GM21367 (cell line): ENCODE measurements at regions not wholly inside any gene's neighbourhood (a gene's known extent, or its start where the extent isn't known, plus 50 kb on each side); places are given as distances from the start of the nearest gene placed in this dataset.

Experiments
- ATAC-seq: cut with Tn5 transposase; IDR thresholded peaks from one replicate; pipeline ENCODE4 v1.9.1; 2021; ENCODE audit not compliant: unreplicated experiment

DNA sequence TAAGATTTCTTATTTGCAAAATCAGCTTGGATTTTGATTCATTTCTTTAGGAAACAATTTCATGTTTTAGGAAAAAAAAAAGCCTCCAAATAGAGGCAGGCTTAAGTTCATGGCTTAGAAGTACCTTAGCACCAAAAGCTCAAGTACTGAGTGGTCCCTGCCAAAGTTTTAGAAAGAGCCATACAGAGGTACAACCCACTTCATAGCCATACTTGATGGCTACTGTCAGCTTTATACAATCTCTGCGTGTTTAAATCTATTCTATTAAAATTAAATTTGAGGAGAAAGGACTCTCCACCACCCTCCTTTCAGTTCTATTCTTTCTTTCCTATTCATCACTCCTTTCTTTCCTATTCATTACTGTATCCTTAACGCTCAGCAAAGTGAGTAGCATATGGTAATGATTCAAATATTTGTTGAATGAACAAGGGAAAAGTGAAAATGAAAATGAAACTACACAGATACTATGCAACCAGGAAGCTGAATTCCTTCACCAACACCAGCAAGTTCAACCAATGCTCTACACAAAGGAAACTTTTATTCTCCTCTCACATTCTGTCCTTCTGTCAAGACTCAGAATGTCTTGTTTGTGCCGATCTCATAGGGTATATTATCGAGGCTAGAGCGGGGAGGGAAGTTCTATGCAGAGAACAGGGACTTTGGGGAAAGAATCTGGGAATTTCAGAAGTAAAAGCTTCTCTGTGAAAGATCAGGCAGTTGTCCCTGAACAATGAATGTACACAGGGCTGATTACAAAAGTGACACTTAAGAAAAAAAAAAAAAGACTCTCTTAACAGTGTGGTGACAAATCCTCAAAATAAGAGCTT lies 138.6 kb upstream of the SPEF2 start:
- peak; percentile 65 for ATAC-seq

DNA sequence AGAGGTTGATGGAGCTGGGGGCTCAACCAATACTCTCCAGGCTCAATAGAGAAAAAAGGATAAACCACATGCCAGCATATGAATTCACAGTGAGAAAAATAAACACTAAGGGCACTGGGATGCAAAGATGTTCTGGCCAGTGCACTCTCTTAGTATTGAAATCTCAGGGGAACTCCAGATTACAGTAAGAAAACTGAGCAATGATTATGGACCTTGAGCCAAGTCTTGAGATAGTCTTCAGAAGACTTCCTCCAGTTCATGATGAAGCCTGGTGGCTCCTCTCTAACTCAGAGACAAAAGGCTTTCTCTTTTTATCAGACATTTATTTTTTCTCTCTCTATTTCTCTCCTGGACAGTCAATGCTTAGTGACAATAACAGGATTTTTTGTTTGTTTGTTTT lies 139.8 kb upstream of the SPEF2 start:
- no peak for ATAC-seq

GRCh38 chr5:35477321-35477720 lies 140.3 kb upstream of the SPEF2 start:
- ATAC-seq, result no peak

DNA sequence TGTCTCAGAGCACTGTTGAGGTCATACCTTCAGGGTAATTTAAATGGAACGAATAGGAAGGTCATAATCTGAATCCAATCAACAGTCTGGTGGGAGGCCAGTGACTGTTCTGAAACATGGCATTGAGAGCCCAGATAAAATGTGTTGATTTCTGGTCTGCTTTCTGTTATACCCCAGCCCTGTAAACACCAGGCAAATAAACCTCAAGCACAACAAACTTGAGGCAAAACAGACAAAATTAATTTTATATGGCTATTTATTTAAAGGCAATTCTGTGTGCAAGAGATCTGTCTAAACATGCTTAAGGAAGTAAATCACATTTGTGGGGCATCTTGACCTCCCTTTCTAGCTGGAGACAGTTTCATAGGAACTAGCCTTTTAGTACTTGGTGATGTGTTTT lies 140.9 kb upstream of the SPEF2 start:
- ATAC-seq, result no peak

DNA sequence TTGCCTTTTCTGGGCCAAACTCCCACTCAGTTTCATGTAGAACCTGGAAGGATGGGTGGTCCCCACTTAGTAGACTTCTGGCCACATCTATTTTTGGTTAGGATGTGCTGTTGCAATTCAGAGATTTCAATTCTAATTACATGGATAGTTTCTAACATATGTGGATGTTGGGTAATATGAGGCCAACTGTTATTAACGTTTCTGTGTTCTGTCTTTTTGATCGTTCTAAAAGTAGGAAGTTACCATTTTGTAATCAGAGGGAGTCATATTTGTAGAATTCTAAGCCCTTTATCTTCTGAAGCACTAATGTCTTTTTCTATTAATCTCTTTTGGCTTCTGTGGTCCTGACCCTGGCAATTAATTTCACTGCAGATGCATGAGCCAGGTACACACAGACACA lies 141.6 kb upstream of the SPEF2 start:
- no peak for ATAC-seq

DNA sequence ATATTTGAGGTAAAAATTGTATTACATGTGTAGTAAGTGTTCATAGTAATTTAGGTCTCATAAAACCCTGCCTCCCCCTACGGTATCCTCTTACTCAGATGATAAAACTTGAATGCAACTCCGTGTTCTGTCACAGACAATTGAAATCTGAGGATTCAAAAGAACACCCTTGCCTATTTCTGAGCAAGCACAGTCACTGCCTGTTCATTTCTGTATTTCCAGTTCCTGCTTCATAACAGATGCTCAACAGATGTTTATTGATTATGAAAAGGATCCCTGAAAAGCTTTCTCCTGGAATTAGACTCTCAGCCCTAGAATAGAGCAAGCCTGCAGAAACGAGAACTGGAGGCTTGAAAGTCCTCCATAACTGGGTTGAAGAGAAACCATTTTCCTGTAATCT lies 144.1 kb upstream of the SPEF2 start:
- no peak for ATAC-seq

GRCh38 chr5:35470866-35471265 lies 146.8 kb upstream of the SPEF2 start:
- no peak for ATAC-seq

GRCh38 chr5:35468811-35469210 lies 148.9 kb upstream of the SPEF2 start:
- no peak for ATAC-seq

DNA sequence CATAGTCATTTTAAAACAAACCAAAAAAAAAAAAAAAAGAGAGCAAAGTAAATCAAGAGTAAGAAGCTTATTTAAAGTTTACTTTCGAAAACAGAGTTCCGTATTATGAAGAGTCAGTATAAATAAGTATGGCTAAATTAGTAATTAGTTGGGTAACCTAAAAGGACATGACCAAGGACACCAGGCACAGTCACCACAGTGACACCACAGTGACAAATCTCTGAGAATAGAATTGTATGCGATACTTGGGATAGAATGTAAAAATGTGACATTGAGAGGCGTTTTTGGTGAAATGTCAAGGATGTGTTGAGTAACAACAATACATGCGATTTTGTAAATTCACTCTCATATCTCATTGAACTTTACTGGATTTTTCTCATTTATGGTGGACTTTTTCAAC lies 150.9 kb upstream of the SPEF2 start:
- ATAC-seq, result no peak

- no peak for ATAC-seq
Measured at GRCh38 chr5:35464757-35465156, 152.9 kb upstream of the SPEF2 start.

DNA sequence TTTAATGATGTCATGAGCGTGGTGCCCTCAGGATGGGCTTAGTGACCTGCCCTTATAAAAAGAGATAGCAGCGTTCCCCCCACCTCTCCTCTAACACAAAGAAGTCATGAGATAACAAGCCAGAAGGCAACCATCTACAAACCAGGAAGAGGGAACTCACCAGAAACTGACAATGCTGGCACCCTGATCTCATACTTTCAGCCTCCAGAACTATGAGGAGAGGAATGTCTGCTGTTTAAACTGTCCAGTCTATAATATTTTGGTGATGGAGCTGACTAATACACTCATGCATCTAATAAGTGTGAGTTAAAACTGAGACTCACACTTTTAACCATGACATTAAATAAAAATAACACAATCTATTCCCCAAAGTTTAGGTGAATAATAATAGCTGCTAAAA lies 156.1 kb upstream of the SPEF2 start:
- ATAC-seq, result no peak

DNA sequence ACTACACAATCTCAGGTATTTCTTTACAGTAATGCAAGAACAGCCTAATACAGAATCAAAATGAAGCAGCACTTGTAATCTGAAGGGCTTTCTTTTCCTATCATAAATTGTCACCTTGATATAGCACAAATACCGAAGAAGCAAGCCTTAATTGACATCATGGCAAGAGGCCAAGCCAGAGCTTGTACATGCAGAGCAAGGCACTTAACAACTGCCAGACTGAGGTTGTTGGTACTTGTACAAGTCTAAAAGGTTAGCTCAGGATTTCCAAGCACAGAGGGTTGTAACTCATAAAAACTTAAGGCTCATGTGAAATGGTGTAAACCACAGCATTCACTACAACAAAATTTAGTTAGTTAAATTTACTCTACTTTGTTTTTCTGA lies 158.8 kb upstream of the SPEF2 start:
- no peak for ATAC-seq

GRCh38 chr5:35457912-35458823 lies 159.5 kb upstream of the SPEF2 start:
- no peak for ATAC-seq

GRCh38 chr5:35456506-35456905 lies 161.2 kb upstream of the SPEF2 start:
- no peak for ATAC-seq

GRCh38 chr5:35454011-35454525 lies 163.6 kb upstream of the SPEF2 start:
- no peak for ATAC-seq

- no peak for ATAC-seq
Measured at GRCh38 chr5:35443803-35444595, 173.7 kb upstream of the SPEF2 start.

DNA sequence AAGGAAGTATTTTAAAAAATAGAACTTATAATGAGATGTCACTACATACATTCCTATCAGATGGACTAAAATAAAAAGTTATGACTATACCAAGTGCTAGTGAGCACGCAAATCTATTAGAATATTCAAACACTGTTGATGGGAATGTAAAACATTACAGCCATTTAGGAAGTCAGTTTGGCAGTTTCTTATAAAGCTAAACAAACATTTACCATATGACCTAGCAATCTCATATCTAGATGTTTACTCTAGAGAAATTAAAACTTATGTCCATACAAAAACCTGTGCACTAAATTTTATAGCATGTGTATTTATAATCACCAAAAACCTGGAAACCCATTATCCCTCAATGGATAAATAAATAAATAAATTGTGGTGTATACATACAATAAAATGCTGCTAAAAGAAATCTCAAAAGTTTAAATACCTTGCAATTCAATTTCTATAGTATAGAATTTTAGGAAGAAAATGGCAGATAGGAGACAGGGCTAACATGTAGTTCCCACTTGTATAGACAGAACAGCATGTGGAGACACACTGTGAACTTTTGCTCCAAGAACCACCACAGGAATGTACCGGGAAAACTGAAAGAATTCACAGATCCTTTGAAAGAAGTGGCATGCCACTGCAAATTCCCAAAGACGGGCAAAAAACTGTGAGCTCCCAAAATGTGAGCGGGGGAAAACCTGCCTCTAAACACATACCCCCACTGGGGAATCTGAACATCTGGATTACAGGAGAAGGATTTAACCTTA lies 174.6 kb upstream of the SPEF2 start:
- no peak for ATAC-seq

GRCh38 chr5:35440409-35440808 lies 177.3 kb upstream of the SPEF2 start:
- no peak for ATAC-seq

DNA sequence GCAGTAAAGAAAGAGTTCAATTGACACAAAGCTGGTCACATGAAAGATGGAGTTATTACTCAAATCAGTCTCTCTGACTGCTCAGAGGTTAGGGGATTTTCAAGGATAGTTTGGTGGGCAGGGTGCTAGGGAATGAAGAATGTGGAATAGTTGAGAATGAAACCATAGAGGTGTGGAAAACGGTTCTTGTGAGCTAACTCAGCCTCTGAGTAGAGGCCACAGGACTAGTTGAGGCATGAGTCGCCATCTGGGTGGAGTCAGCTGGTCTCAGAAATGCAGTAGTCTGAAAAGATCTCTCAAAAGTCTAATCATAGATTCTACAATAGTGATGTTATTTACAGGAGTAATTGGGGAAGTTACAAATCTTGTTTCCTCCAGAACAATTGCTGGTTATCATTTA lies 178.9 kb upstream of the SPEF2 start:
- ATAC-seq, result no peak

DNA sequence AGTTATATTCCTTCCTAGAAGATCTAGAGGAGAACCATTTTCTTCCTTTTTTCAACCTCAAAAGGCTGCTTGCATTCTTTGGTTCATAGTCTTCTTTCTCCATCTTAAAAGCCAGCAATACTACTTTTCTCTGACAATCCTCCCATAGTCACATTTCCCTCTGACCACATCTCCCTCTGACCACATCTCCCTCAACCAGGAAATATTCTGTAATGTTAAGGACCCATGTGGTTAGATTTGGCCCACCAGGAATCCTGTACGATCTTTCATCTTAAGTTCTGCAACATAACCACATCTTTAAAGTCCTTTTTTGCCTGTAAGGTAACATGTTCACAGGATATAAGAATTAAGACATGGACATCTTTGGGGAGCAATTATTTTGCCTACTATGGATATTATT lies 179.4 kb upstream of the SPEF2 start:
- no peak for ATAC-seq
